Liver (tissue), 8 donors: ENCODE measurements at regions not wholly inside any gene's neighbourhood (a gene's known extent, or its start where the extent isn't known, plus 50 kb on each side); places are given as distances from the start of the nearest gene placed in this dataset.

Source experiments
- DNase-seq: peaks from one replicate; pipeline ENCODE4 v3.0.0-alpha.2; 2017; ENCODE audit warnings: low spot score
- H3K27ac ChIP-seq, 2 donors: one replicate each; pipeline ENCODE4 v1.7.0; 2013; ENCODE audit warnings: inconsistent platforms in 2 of 2, low read length in 2 of 2, control low read depth in 1 of 2, low read depth in 1 of 2, mild to moderate bottlenecking in 1 of 2
- H3K27me3 ChIP-seq, 4 donors: one replicate each; pipeline versions ENCODE4 v1.6.1 to v1.7.0; 2013; ENCODE audit warnings: low read length in 3 of 4, inconsistent platforms in 1 of 4, mild to moderate bottlenecking in 1 of 4, moderate library complexity in 1 of 4; ENCODE audit not compliant: control insufficient read depth in 4 of 4, insufficient read depth in 4 of 4
- H3K36me3 ChIP-seq, 4 donors: one replicate each; pipeline versions ENCODE4 v1.6.1 to v1.7.0; 2013; ENCODE audit warnings: low read length in 3 of 4, mild to moderate bottlenecking in 3 of 4, low read depth in 1 of 4, moderate library complexity in 1 of 4; ENCODE audit not compliant: control insufficient read depth in 4 of 4, insufficient read depth in 3 of 4
- H3K4me1 ChIP-seq, 4 donors: one replicate each; pipeline versions ENCODE4 v1.6.1 to v1.7.0; 2013; ENCODE audit warnings: low read length in 3 of 4, mild to moderate bottlenecking in 3 of 4, moderate library complexity in 1 of 4; ENCODE audit not compliant: control insufficient read depth in 4 of 4, insufficient read depth in 4 of 4
- H3K4me3 ChIP-seq, 3 donors: one replicate each; pipeline versions ENCODE4 v1.6.1 to v1.7.0; 2013; ENCODE audit warnings: low read length in 3 of 3, control low read depth in 1 of 3, low read depth in 1 of 3, mild to moderate bottlenecking in 1 of 3
- H3K9ac ChIP-seq, 2 donors: one replicate each; pipeline ENCODE4 v1.7.0; 2013; ENCODE audit warnings: low read length in 2 of 2, mild to moderate bottlenecking in 2 of 2, moderate library complexity in 2 of 2, control low read depth in 1 of 2, low read depth in 1 of 2
- H3K9me3 ChIP-seq, 4 donors: one replicate each; pipeline versions ENCODE4 v1.6.1 to v1.7.0; 2013; ENCODE audit warnings: low read length in 3 of 4; ENCODE audit not compliant: control insufficient read depth in 4 of 4
- ATF3 ChIP-seq: IDR thresholded peaks from 2 replicates; pipeline ENCODE4 v1.6.1; 2016; ENCODE audit warnings: antibody characterized with exemption
- CTCF ChIP-seq: fragments of 150-350 bp; IDR thresholded peaks from 2 replicates; pipeline ENCODE4 v1.5.1; 2017; ENCODE audit warnings: improper control_type of control experiment, low read depth, low read length; ENCODE audit not compliant: missing input control
- FOXA2 ChIP-seq: IDR thresholded peaks from 2 replicates; pipeline ENCODE4 v1.6.1; 2016; ENCODE audit warnings: antibody characterized with exemption
- GABPA ChIP-seq, 2 donors: IDR thresholded peaks in 1 of 2; conservative IDR thresholded peaks in 1 of 2; 2 replicates each; pipeline ENCODE4 v1.6.1; 2016; ENCODE audit warnings: antibody characterized with exemption in 2 of 2, mild to moderate bottlenecking in 1 of 2, moderate library complexity in 1 of 2
- HNF4A ChIP-seq, 2 donors: conservative IDR thresholded peaks; 2 replicates each; pipeline ENCODE4 v1.6.1; 2016; ENCODE audit warnings: antibody characterized with exemption in 2 of 2, mild to moderate bottlenecking in 2 of 2
- HNF4G ChIP-seq: IDR thresholded peaks from 2 replicates; pipeline ENCODE4 v1.6.1; 2016; ENCODE audit warnings: antibody characterized with exemption
- JUND ChIP-seq, 2 donors: IDR thresholded peaks; 2 replicates each; pipeline ENCODE4 v1.6.1; 2016; ENCODE audit warnings: antibody characterized with exemption in 2 of 2
- MAX ChIP-seq: IDR thresholded peaks from 2 replicates; pipeline ENCODE4 v1.6.1; 2016; ENCODE audit warnings: antibody characterized with exemption
- NR2F2 ChIP-seq: IDR thresholded peaks from 2 replicates; pipeline ENCODE4 v1.6.1; 2016; ENCODE audit warnings: antibody characterized with exemption
- TAF1 ChIP-seq: conservative IDR thresholded peaks from 2 replicates; pipeline ENCODE4 v1.6.1; 2016; ENCODE audit warnings: antibody characterized with exemption, mild to moderate bottlenecking
- YY1 ChIP-seq: IDR thresholded peaks from 2 replicates; pipeline ENCODE4 v1.6.1; 2016; ENCODE audit warnings: antibody characterized with exemption, mild to moderate bottlenecking
- WGBS: extraction: QIAGEN DNeasy Blood & Tissue Kit; methylation state at CpG from one replicate; pipeline ENCODE4 v1.1.7; 2013; 5-methylcytosine and 5-hydroxymethylcytosine counted together
- TF ChIP-seq, protein P1 (sequence below): IDR thresholded peaks from 2 replicates; pipeline ENCODE4 v1.6.1; 2016; ENCODE audit warnings: antibody characterized with exemption
- TF ChIP-seq, protein P2 (sequence below): IDR thresholded peaks from 2 replicates; pipeline ENCODE4 v1.6.1; 2016; ENCODE audit warnings: antibody characterized with exemption, mild to moderate bottlenecking
- donor health status: healthy.
- donor health status: healthy.
- donor health status: healthy.
- donor health status: healthy.
- donor health status: healthy.

DNA sequence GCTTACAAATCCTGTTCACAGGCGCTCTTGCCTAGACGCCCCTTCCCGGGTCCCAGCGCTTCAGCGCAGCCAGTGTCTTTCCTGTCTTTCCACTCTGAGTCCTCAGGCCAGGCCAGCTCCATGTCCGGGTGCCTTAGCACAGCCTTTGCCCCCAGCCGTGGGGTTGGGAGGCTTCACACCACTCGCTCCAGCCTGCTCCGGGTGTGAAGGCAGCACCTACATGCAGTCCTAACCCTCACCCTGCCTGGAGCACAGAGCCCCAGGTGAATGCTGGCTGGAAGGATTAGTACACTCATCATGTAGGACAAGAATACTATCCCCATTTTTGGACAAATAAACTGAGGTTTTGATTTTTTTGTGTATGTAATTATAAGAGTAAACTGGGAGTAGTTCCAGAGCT lies 81.7 kb upstream of the TMEM72 start (continued):
- no peak for TF ChIP-seq GABPA (IDR thresholded peaks at IDR 0.05 in 1 of 2, conservative IDR thresholded peaks at IDR 0.05 in 1 of 2)
- TF ChIP-seq ATF3, result no peak
- TF ChIP-seq YY1, result no peak

DNA sequence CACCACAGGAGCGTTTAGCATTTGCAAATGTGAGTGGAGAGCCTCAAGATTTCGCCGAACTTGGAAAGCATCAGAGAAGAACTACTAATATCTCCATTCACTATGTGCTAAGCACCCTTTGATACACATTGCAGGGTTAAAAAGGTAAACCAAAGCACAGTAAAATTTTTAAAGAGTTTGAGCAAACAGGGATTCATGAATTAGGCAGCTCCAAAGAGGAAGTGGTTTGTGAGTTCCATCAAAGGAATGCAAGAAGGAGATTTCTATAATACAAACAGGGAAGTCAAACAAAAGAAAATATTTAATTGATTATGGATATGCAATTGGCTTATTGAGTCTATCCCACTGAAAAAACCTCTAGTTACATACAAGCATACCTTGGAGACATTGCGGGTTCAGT lies 81.1 kb upstream of the TMEM72 start:
- no peak overlapping the region for H3K27ac ChIP-seq
- 71% methylated on average over 4 of the region's 4 CpGs for WGBS
- no peaks in the 10 kb centered on the region for H3K9me3 ChIP-seq
- no peak overlapping the region for H3K9ac ChIP-seq
- peaks cover 0 to 4% (median 0%) of the 10 kb centered on the region in 4 donors for H3K27me3 ChIP-seq
- DNase-seq, result no peak
- H3K36me3 ChIP-seq, result no peaks in the 10 kb centered on the region
- H3K4me3 ChIP-seq, result no peak overlapping the region
- no peaks in the 10 kb centered on the region for H3K4me1 ChIP-seq
- TF ChIP-seq JUND (IDR thresholded peaks at IDR 0.05) (no peak), HNF4A (conservative IDR thresholded peaks at IDR 0.05) (no peak), TAF1 (no peak), MAX (no peak), NR2F2 (no peak), CTCF (no peak), FOXA2 (no peak)
- TF ChIP-seq, protein P1, sequence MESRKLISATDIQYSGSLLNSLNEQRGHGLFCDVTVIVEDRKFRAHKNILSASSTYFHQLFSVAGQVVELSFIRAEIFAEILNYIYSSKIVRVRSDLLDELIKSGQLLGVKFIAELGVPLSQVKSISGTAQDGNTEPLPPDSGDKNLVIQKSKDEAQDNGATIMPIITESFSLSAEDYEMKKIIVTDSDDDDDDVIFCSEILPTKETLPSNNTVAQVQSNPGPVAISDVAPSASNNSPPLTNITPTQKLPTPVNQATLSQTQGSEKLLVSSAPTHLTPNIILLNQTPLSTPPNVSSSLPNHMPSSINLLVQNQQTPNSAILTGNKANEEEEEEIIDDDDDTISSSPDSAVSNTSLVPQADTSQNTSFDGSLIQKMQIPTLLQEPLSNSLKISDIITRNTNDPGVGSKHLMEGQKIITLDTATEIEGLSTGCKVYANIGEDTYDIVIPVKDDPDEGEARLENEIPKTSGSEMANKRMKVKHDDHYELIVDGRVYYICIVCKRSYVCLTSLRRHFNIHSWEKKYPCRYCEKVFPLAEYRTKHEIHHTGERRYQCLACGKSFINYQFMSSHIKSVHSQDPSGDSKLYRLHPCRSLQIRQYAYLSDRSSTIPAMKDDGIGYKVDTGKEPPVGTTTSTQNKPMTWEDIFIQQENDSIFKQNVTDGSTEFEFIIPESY, result no peak
- TF ChIP-seq, protein P2, sequence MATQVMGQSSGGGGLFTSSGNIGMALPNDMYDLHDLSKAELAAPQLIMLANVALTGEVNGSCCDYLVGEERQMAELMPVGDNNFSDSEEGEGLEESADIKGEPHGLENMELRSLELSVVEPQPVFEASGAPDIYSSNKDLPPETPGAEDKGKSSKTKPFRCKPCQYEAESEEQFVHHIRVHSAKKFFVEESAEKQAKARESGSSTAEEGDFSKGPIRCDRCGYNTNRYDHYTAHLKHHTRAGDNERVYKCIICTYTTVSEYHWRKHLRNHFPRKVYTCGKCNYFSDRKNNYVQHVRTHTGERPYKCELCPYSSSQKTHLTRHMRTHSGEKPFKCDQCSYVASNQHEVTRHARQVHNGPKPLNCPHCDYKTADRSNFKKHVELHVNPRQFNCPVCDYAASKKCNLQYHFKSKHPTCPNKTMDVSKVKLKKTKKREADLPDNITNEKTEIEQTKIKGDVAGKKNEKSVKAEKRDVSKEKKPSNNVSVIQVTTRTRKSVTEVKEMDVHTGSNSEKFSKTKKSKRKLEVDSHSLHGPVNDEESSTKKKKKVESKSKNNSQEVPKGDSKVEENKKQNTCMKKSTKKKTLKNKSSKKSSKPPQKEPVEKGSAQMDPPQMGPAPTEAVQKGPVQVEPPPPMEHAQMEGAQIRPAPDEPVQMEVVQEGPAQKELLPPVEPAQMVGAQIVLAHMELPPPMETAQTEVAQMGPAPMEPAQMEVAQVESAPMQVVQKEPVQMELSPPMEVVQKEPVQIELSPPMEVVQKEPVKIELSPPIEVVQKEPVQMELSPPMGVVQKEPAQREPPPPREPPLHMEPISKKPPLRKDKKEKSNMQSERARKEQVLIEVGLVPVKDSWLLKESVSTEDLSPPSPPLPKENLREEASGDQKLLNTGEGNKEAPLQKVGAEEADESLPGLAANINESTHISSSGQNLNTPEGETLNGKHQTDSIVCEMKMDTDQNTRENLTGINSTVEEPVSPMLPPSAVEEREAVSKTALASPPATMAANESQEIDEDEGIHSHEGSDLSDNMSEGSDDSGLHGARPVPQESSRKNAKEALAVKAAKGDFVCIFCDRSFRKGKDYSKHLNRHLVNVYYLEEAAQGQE, result no peak

DNA sequence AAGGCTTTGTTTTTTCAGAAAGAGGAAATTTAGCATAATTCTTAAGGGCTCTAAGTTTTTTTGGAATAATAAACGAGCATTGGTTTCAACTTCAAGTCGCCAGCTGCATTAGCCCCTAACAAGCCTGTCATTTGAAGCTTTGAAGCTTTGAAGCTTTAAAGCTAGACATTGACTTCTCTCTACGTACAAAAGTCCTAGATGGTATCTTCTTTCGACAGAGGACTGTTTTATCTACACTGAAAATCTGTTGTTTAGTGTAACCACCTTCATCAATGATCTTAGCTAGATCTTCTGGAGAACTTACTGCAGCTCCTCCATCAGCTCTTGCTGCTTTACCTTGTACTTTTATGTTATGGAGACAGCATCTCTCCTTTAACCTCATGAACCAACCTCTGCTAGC lies 79.6 kb upstream of the TMEM72 start:
- TF ChIP-seq HNF4G, result no peak
- no peak overlapping the region for H3K27ac ChIP-seq
- no peaks in the 10 kb centered on the region for H3K9me3 ChIP-seq
- 69% methylated on average over 4 of the region's 4 CpGs for WGBS
- H3K27me3 ChIP-seq, result peaks cover 0 to 4% (median 0%) of the 10 kb centered on the region in 4 donors
- H3K36me3 ChIP-seq, result no peaks in the 10 kb centered on the region
- no peak overlapping the region for H3K4me3 ChIP-seq
- DNase-seq, result no peak
- H3K9ac ChIP-seq, result no peak overlapping the region
- no peaks in the 10 kb centered on the region for H3K4me1 ChIP-seq
